ENCODE measurements at regions not wholly inside any gene's neighbourhood (a gene's known extent, or its start where the extent isn't known, plus 50 kb on each side); places are given as distances from the start of the nearest gene placed in this dataset.
"Not testable (repeated sequence)": the region's sequence is repeated elsewhere in the genome, so short reads cannot be mapped to it uniquely, and the experiment has no call there.

- peak; percentile 27 for DNase-seq (ENCODE audit: low spot score)
Observed at GRCh38 chr4:15162465-15163283, 160.4 kb downstream of the CPEB2 start.

- DNase-seq (ENCODE audit: low spot score) = no peak
Observed at GRCh38 chr4:15163284-15163645, 161.0 kb downstream of the CPEB2 start.

- DNase-seq (ENCODE audit: low spot score) = peak; percentile 59
Observed at GRCh38 chr4:15164571-15164970, 162.3 kb downstream of the CPEB2 start.

- no peak for DNase-seq (ENCODE audit: low spot score)
Observed at GRCh38 chr4:15167743-15168142, 165.5 kb downstream of the CPEB2 start.

- no peak for DNase-seq (ENCODE audit: low spot score)
Observed at GRCh38 chr4:15168759-15169158, 166.5 kb downstream of the CPEB2 start.

GRCh38 chr4:15171725-15172124, 169.4 kb downstream of the CPEB2 start:
- no peak for DNase-seq (ENCODE audit: low spot score)

GRCh38 chr4:15173251-15173650, 171.0 kb downstream of the CPEB2 start:
- no peak for DNase-seq (ENCODE audit: low spot score)

GRCh38 chr4:15174168-15174567, 171.9 kb downstream of the CPEB2 start:
- not testable (repeated sequence) for DNase-seq (ENCODE audit: low spot score)

- not testable (repeated sequence) for DNase-seq (ENCODE audit: low spot score)
Observed at GRCh38 chr4:15179842-15180241, 177.6 kb downstream of the CPEB2 start.

GRCh38 chr4:15182600-15183220, 180.4 kb downstream of the CPEB2 start:
- peak; percentile 43 for DNase-seq (ENCODE audit: low spot score)

- DNase-seq (ENCODE audit: low spot score) = peak; percentile 29
Observed at GRCh38 chr4:15186149-15186548, 183.9 kb downstream of the CPEB2 start.

- no peak for DNase-seq (ENCODE audit: low spot score)
Observed at GRCh38 chr4:15186806-15187205, 184.5 kb downstream of the CPEB2 start.

GRCh38 chr4:15188605-15189539, 186.6 kb downstream of the CPEB2 start:
- no peak for DNase-seq (ENCODE audit: low spot score)

- DNase-seq (ENCODE audit: low spot score) = no peak
Observed at GRCh38 chr4:15194520-15194919, 192.2 kb downstream of the CPEB2 start.

GRCh38 chr4:15197005-15197404, 194.7 kb downstream of the CPEB2 start:
- DNase-seq (ENCODE audit: low spot score) = no peak

- peak; percentile 6 for DNase-seq (ENCODE audit: low spot score)
Observed at GRCh38 chr4:15198070-15198727, 195.9 kb downstream of the CPEB2 start.

- DNase-seq (ENCODE audit: low spot score) = no peak
Observed at GRCh38 chr4:15201782-15202181, 199.5 kb downstream of the CPEB2 start.

GRCh38 chr4:15202481-15202880, 200.2 kb downstream of the CPEB2 start:
- DNase-seq (ENCODE audit: low spot score) = no peak

- DNase-seq (ENCODE audit: low spot score) = not testable (repeated sequence)
Observed at GRCh38 chr4:15206526-15206925, 204.2 kb downstream of the CPEB2 start.

GRCh38 chr4:15213302-15213970, 211.2 kb downstream of the CPEB2 start:
- DNase-seq (ENCODE audit: low spot score) = no peak

GRCh38 chr4:15215109-15215508, 212.7 kb upstream of the C1QTNF7 start:
- DNase-seq (ENCODE audit: low spot score) = no peak
